ENCODE measurements at regions not wholly inside any gene's neighbourhood (a gene's known extent, or its start where the extent isn't known, plus 50 kb on each side); places are given as distances from the start of the nearest gene placed in this dataset.

GRCh38 chr6:3940703-3941102, 91.5 kb downstream of the FAM50B start:
- TF ChIP-seq, protein P1, sequence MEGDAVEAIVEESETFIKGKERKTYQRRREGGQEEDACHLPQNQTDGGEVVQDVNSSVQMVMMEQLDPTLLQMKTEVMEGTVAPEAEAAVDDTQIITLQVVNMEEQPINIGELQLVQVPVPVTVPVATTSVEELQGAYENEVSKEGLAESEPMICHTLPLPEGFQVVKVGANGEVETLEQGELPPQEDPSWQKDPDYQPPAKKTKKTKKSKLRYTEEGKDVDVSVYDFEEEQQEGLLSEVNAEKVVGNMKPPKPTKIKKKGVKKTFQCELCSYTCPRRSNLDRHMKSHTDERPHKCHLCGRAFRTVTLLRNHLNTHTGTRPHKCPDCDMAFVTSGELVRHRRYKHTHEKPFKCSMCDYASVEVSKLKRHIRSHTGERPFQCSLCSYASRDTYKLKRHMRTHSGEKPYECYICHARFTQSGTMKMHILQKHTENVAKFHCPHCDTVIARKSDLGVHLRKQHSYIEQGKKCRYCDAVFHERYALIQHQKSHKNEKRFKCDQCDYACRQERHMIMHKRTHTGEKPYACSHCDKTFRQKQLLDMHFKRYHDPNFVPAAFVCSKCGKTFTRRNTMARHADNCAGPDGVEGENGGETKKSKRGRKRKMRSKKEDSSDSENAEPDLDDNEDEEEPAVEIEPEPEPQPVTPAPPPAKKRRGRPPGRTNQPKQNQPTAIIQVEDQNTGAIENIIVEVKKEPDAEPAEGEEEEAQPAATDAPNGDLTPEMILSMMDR (IDR thresholded peaks at IDR 0.05): no peak
- TF ChIP-seq POLR2AphosphoS5 (IDR thresholded peaks at IDR 0.05): no peak
- TF ChIP-seq EP300 (IDR thresholded peaks at IDR 0.05): no peak
- TF ChIP-seq POLR2A (IDR thresholded peaks at IDR 0.05): no peak

Measured in upper lobe of left lung (tissue), 4 donors.